Loucy (cell line): ENCODE measurements at regions not wholly inside any gene's neighbourhood (a gene's known extent, or its start where the extent isn't known, plus 50 kb on each side); places are given as distances from the start of the nearest gene placed in this dataset.

ENCODE experiments used
- H2AFZ ChIP-seq: fragments of 200-600 bp; sonication (generic); 2 replicates; pipeline ENCODE4 v1.6.0; 2016; ENCODE audit warnings: antibody characterized with exemption, mild to moderate bottlenecking, low read length, moderate library complexity
- H3F3A ChIP-seq: fragments of 200-600 bp; 2 replicates; pipeline ENCODE4 v1.6.0; 2016; ENCODE audit warnings: antibody characterized with exemption, low read depth, mild to moderate bottlenecking
- H3K27me3 ChIP-seq: fragments of 200-600 bp; sonication (generic); 2 replicates; pipeline ENCODE4 v1.6.1; 2014; ENCODE audit warnings: low read length, mild to moderate bottlenecking; ENCODE audit not compliant: insufficient read depth, poor library complexity, severe bottlenecking
- H3K36me3 ChIP-seq: fragments of 200-600 bp; sonication (generic); 2 replicates; pipeline ENCODE4 v1.6.1; 2016; ENCODE audit warnings: low read length; ENCODE audit not compliant: insufficient read depth
- H3K4me1 ChIP-seq: fragments of 200-600 bp; sonication (generic); 2 replicates; pipeline ENCODE4 v1.5.1; 2014; ENCODE audit warnings: low read length, mild to moderate bottlenecking; ENCODE audit not compliant: insufficient read depth, poor library complexity, severe bottlenecking
- H3K4me2 ChIP-seq: fragments of 200-600 bp; sonication (generic); 2 replicates; pipeline ENCODE4 v1.6.0; 2014; ENCODE audit warnings: antibody characterized with exemption, low read length, low read depth, mild to moderate bottlenecking; ENCODE audit not compliant: poor library complexity, severe bottlenecking
- H3K4me3 ChIP-seq: fragments of 200-600 bp; sonication (generic); 2 replicates; pipeline ENCODE4 v1.5.1; 2014; ENCODE audit warnings: low read length, mild to moderate bottlenecking, mixed read lengths; ENCODE audit not compliant: poor library complexity, severe bottlenecking
- H3K79me2 ChIP-seq: fragments of 200-600 bp; sonication (generic); 2 replicates; pipeline ENCODE4 v1.6.1; 2014; ENCODE audit warnings: low read length; ENCODE audit not compliant: insufficient read depth
- H3K9ac ChIP-seq: fragments of 200-600 bp; sonication (generic); 2 replicates; pipeline ENCODE4 v1.6.0; 2014; ENCODE audit warnings: mild to moderate bottlenecking, low read depth, low read length, moderate library complexity; ENCODE audit not compliant: poor library complexity, severe bottlenecking
- H3K9me2 ChIP-seq: fragments of 200-600 bp; sonication (generic); replicated peaks from 2 replicates; pipeline ENCODE4 v1.6.1; 2016; ENCODE audit warnings: low read depth, low read length, mixed read lengths
- H3K9me3 ChIP-seq: fragments of 200-600 bp; sonication (generic); 2 replicates; pipeline ENCODE4 v1.6.1; 2014; ENCODE audit warnings: mild to moderate bottlenecking, antibody characterized with exemption, low read length, low read depth; ENCODE audit not compliant: insufficient read depth
- H4K20me1 ChIP-seq: fragments of 200-600 bp; sonication (generic); 2 replicates; pipeline ENCODE4 v1.6.0; 2014; ENCODE audit warnings: antibody characterized with exemption, low read length, mild to moderate bottlenecking; ENCODE audit not compliant: insufficient read depth, poor library complexity, severe bottlenecking
- EZH2phosphoT487 ChIP-seq: fragments of 200-600 bp; IDR thresholded peaks from 2 replicates; pipeline ENCODE4 v1.6.1; 2018; ENCODE audit warnings: antibody characterized with exemption, mild to moderate bottlenecking, moderate library complexity, borderline replicate concordance
- TF ChIP-seq, protein P1 (sequence below): fragments of 200-600 bp; sonication (generic); conservative IDR thresholded peaks from 2 replicates; pipeline ENCODE4 v1.5.1; 2014; ENCODE audit warnings: mild to moderate bottlenecking, antibody characterized with exemption, low read length

GRCh38 chr1:110770832-110771231, 96.1 kb upstream of the KCNA3 start:
- no peaks in the 10 kb centered on the region for H3K9me3 ChIP-seq
- H3K4me3 ChIP-seq, result no peak overlapping the region
- TF ChIP-seq, protein P1, sequence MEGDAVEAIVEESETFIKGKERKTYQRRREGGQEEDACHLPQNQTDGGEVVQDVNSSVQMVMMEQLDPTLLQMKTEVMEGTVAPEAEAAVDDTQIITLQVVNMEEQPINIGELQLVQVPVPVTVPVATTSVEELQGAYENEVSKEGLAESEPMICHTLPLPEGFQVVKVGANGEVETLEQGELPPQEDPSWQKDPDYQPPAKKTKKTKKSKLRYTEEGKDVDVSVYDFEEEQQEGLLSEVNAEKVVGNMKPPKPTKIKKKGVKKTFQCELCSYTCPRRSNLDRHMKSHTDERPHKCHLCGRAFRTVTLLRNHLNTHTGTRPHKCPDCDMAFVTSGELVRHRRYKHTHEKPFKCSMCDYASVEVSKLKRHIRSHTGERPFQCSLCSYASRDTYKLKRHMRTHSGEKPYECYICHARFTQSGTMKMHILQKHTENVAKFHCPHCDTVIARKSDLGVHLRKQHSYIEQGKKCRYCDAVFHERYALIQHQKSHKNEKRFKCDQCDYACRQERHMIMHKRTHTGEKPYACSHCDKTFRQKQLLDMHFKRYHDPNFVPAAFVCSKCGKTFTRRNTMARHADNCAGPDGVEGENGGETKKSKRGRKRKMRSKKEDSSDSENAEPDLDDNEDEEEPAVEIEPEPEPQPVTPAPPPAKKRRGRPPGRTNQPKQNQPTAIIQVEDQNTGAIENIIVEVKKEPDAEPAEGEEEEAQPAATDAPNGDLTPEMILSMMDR, result no peak
- no peak for TF ChIP-seq EZH2phosphoT487
- no peak overlapping the region for H3K9ac ChIP-seq
- no peak overlapping the region for H2AFZ ChIP-seq
- no peaks in the 10 kb centered on the region for H3K27me3 ChIP-seq
- H3K4me1 ChIP-seq, result no peaks in the 10 kb centered on the region
- H3K79me2 ChIP-seq, result no peaks in the 10 kb centered on the region
- no peaks in the 10 kb centered on the region for H4K20me1 ChIP-seq
- no peaks in the 10 kb centered on the region for H3K36me3 ChIP-seq
- no peaks in the 10 kb centered on the region for H3F3A ChIP-seq
- no peak overlapping the region for H3K4me2 ChIP-seq
- H3K9me2 ChIP-seq, result no peaks in the 10 kb centered on the region

DNA sequence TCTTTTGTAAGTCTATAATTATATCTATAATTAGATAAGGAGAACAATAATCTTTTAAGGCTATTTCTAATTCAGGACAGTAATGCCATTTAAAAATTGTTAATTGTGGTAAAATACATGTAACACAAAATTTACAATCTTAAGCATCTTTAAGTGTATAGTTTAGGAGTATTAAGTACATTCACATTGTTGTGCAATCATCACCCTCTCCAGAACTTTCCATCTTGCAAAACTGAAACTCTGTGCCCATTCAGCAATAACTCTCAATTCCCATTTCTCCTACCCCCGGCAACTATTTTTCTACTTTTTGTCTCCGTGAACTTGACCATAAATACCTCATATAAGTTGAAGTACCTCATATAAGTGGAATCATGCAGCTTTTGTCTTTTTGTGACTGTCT, 93.9 kb upstream of the KCNA3 start:
- H3K9me3 ChIP-seq, result no peaks in the 10 kb centered on the region
- H3K4me1 ChIP-seq, result no peaks in the 10 kb centered on the region
- no peaks in the 10 kb centered on the region for H3K27me3 ChIP-seq
- H3K9ac ChIP-seq, result no peak overlapping the region
- no peak overlapping the region for H3K4me3 ChIP-seq
- no peaks in the 10 kb centered on the region for H3K79me2 ChIP-seq
- no peaks in the 10 kb centered on the region for H3K9me2 ChIP-seq
- no peaks in the 10 kb centered on the region for H3F3A ChIP-seq
- no peak overlapping the region for H2AFZ ChIP-seq
- no peak overlapping the region for H3K4me2 ChIP-seq
- H3K36me3 ChIP-seq, result no peaks in the 10 kb centered on the region
- no peaks in the 10 kb centered on the region for H4K20me1 ChIP-seq
- TF ChIP-seq EZH2phosphoT487, result no peak
- TF ChIP-seq, protein P1, result no peak

GRCh38 chr1:110766336-110766647, 91.6 kb upstream of the KCNA3 start:
- H3F3A ChIP-seq, result no peaks in the 10 kb centered on the region
- H3K4me3 ChIP-seq, result no peak overlapping the region
- H2AFZ ChIP-seq, result no peak overlapping the region
- no peaks in the 10 kb centered on the region for H3K36me3 ChIP-seq
- H3K9me2 ChIP-seq, result no peaks in the 10 kb centered on the region
- no peak overlapping the region for H3K9ac ChIP-seq
- TF ChIP-seq EZH2phosphoT487, result no peak
- TF ChIP-seq, protein P1, result no peak
- no peaks in the 10 kb centered on the region for H3K27me3 ChIP-seq
- no peaks in the 10 kb centered on the region for H4K20me1 ChIP-seq
- H3K79me2 ChIP-seq, result no peaks in the 10 kb centered on the region
- no peaks in the 10 kb centered on the region for H3K9me3 ChIP-seq
- no peaks in the 10 kb centered on the region for H3K4me1 ChIP-seq
- H3K4me2 ChIP-seq, result no peak overlapping the region
